Muscle of back (tissue), 3 donors: ENCODE measurements at regions not wholly inside any gene's neighbourhood (a gene's known extent, or its start where the extent isn't known, plus 50 kb on each side); places are given as distances from the start of the nearest gene placed in this dataset.

Source experiments
- DNase-seq, 3 donors: peaks; one replicate each; pipeline versions ENCODE4 v3.0.0 to v3.0.0-alpha.2; 2013

DNA sequence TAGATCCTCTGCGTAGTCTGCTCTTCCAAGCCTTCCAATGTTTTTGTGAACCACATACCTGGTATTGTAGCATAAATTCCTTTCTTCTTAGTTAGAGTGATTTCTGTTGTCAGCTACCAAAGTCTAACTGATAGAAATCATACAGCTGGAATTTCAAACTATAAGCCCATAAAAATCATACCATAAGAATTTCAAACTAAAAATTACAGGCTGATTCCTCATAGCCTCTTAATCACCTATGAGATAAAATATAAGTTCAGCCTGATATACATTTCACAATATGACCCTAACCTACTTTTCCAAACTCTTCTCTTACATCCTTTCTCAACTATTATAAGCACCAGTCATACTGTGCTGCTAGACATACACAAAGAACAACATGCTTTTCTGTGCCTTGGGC is 64.8 kb downstream of the PTHLH start:
- DNase-seq, result no peak

- DNase-seq, result no peak
Observed at GRCh38 chr12:27906658-27907473, 65.7 kb downstream of the PTHLH start.

- DNase-seq, result no peak
Observed at GRCh38 chr12:27906127-27906500, 66.4 kb downstream of the PTHLH start.

DNA sequence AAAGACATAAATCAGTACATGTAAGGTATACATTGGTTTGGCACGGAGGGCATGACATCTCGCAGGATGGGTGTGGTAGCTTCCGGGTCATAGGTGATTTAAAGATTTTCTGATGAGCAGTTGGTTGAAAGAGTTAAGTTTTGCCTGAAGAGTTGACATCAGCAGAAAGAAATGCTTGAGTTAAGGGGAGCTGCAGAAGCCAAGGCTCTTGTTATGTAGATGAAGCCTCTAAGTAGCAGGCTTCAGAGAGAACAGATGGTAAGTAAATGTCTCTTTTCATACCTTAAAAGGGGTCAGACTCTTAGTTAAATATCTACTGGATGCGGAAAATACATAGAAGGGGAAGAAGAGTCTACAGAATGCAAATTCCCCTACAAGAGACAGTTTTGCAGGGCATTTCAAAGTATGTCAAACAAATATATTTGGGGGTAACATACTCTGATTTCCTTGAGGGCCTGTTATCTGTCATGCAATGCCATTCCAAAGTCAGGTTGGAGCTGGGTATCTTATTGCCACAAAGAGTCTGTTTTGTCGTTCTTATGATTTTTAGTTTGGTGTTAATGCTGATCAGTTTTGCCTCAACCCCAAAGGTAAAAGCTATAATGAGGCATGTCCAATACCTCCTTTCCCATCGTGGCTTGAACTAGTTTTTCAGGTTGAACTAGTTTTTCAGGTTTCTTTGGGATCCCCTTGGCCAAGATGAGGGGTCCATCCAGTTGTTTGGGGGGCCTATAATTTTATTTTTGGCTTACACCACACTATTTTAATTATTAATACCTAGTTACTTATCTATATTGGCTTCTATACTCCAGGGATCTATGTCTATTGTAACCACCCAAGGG is 67.0 kb downstream of the PTHLH start:
- no peak for DNase-seq

DNA sequence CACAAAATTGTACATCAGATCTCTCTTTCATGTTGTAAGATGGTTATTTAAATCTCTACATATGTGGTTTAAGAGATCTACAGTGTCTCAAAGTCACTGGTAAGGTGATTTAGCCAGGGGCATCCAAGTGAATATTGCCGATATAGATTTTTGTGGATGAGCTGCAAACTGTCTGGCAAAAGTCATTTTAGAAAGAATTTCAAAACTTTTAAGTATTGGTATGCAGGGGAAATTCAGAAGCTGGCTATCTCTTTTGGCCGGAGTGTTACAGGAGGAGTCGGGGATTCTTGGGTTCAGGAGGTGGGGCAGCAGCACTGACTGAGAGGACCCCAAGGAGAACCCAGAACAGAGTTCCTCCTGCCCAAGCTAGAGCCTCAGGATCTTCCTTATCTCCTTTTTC is 69.9 kb downstream of the PTHLH start:
- no peak for DNase-seq

- no peak for DNase-seq
Observed at GRCh38 chr12:27901959-27902358, 70.6 kb downstream of the PTHLH start.

DNA sequence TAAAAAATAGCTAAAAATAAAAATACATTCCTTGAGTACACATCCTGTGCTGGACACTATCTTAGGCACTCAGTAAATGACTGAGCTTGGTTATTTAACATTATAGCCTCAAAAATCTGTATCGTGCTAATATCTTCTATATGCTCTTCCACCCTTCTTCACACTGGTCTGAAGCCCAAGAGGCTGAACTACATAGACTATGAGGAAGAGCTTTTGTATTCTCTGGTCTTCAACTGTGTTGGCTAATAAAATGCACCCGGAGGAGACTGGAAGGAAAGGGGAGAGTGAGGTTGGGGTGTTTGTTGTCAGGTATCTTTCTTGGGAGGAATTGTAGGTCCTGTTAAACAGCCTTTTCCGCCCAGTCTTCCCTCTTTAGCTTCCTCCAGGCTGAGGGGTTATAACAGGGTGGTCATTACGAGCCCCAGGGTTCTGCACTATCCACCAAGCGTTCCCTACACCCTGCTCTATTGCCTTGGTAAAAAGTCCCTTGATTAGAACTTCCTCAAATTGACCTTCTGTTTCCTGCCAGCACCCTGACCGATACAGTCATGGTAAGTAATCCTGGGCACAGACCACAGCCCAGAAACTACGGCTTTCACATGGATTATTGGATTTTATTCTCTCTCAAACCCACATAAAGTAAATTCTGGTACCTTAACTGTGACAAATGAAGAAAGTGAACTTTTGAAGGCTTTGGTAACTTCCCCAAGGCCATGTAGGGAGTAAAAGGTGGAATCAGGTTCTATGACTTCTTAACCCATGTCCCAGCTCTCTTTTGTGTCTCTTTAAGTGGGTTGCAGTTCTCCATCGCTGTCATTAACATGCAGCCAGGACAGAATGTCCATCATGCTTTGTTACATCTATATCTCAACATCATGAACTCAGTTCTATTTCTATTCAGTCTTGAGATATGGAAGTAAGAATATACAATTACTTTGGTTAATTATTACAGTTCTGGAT is 71.3 kb downstream of the PTHLH start:
- DNase-seq, result no peak

DNA sequence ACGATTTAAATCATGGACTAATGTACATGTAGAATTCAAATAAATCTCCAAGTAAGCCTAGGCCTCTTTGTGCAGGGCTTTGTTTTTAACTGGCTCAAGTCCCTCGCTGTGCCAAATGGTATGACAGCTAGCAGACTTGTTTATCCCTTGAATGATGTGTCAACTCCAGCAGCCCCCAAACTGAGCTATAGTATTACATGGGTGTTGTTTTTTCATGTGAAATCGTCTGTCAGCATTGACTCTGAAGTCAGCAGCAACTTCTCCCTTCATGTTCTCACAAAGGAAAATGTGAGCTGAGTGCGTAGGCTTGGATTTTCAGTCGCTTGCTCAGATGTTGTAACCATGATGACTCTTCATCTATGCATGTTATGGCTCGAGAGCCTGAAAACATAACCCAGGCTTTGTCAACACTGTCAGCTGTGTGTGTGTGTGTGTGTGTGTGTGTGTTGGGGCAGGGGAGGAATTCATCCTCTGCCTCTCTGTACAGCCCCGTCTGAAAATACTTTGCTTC is 73.3 kb downstream of the PTHLH start:
- peak in 1 of 3 donors; percentile 94 for DNase-seq

DNA sequence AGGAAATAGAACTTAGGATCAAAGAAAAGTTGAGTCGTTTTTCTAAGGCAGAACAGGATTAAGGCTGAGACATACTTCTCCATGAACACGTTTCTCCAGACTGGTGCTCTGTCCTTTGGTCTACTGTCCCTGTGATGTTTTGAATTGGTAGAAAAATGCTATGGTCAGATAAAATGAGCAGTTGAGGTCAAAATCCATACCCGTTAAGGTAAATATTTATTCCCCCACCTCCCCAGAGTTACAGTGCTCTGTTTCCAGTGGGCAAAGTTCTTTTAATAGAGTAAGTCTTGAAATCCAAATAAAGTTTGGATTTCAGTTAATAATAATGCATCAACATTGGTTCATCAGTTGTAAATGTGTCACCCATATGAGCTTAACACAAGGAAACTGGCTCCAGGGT is 74.5 kb downstream of the PTHLH start:
- no peak for DNase-seq

DNA sequence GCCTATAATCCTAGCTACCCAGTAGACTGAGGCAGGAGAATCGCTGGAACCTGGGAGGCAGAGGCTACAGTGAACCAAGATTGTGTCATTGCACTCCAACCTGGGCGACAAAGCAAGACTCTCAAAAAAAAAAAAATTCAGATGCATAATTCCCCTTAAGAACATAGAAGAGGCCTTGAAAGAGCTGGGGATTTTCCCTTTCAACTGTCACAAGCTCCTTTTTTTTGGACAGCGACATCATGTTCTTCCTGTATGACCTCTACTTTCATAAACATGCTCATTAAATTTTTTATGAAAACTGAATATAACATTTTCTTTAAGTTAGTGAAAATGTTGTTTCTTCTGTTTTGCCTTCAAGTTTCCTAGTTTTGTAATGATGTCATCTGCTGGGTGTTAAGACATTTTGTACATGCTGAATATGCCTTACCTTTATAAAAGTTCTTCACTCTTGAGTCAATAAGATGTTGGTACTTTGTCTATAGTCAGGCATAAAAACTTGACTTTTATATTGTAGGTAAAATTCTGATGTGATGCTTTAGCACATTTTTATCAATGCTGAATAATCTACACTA is 76.0 kb downstream of the PTHLH start:
- no peak for DNase-seq

DNA sequence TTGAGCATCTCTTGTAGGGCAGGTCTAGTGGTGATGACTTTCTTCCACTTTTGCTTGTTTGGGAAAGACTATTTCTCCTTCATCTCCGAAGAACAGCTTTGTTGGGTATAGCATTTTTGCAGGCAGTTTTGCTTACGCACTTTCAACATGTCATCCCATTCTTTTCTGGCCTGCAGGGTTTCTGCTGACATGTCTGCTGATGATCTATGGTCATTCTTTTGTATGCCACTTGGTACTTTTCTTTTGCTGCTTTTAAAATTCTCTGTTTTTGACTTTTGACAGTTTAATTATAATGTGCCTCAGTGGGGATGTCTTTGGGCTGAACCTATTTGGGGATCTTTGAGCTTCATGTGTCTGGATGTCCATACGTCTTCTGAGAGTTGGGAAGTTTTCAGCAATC is 78.2 kb downstream of the PTHLH start:
- no peak for DNase-seq

GRCh38 chr12:27879708-27880107 is 92.8 kb downstream of the PTHLH start:
- DNase-seq, result no peak

- DNase-seq, result no peak
Observed at GRCh38 chr12:27875677-27876076, 95.6 kb upstream of the MANSC4 start.

DNA sequence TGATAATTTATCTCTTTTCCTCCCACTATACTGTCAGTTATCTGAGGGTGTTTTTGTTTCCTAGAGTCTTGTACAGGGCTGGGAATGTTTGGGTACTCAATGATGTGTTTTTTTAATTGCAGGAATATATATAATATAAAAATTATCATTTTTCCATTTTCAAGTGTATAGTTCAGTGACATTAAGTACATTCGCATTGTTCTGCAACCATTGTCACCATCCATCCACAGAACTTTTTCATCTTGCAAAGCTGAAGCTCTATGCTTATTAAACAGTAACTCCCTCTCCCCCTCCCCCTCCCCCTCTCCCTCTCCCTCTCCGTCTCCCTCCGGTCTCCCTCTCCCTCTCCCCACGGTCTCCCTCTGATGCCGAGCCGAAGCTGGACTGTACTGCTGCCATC is 93.0 kb upstream of the MANSC4 start:
- no peak for DNase-seq

DNA sequence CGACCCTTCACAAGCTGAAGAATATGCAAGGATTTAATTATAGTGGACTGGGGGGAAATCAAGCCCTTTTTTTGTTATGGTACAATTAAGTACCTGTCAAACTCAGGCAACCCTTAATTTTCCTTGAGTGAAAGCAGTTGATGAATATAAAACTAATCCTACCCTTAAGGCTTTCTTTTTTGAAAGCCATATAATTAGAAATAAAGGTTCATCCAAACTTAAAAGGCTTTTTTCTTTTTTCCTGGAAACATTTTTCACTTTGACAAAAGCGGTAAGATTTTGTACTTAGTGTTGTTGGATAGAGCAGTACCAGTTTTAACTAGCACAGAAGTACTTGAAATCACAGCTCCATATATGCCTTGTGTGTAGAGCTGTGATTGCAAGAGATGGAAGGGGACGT is 91.9 kb upstream of the MANSC4 start:
- DNase-seq, result no peak

DNA sequence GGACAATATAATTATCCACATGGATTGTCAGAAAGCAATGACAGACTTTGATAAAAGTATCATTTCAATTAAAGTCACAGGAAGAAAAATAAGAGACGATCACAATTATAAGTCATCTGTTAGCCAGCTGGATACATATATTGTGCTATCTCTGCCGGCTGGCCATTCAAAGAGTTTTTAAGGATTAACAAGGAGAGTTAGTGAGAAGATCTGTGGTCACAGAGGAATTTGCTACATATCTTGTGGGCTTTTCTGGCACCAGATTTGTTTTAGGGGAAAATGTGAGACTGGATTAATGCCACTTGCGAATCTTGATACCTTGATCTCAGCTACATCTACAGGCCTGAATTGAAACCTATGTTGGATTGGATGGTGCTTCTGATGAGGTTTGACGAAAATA is 90.9 kb upstream of the MANSC4 start:
- peak in 1 of 3 donors; percentile 79 for DNase-seq

GRCh38 chr12:27869567-27869966 is 89.5 kb upstream of the MANSC4 start:
- DNase-seq, result peak in 2 of 3 donors; percentile 26 to 30

GRCh38 chr12:27868139-27868538 is 88.1 kb upstream of the MANSC4 start:
- peak; percentile 48 to 96 (median 48) for DNase-seq

GRCh38 chr12:27866373-27867101 is 86.5 kb upstream of the MANSC4 start:
- peak in 2 of 3 donors; percentile 19 to 43 for DNase-seq

- DNase-seq, result peak in 1 of 3 donors; percentile 45
Observed at GRCh38 chr12:27865421-27865820, 85.4 kb upstream of the MANSC4 start.

- DNase-seq, result no peak
Observed at GRCh38 chr12:27864521-27864920, 84.5 kb upstream of the MANSC4 start.
